Gastrocnemius medialis (tissue), 4 donors: ENCODE measurements at regions not wholly inside any gene's neighbourhood (a gene's known extent, or its start where the extent isn't known, plus 50 kb on each side); places are given as distances from the start of the nearest gene placed in this dataset.

Experiments
- ATAC-seq, 2 donors: fragments of 150-250 bp; one replicate each; pipeline ENCODE4 v1.9.1; 2016
- DNase-seq, 2 donors: peaks; one replicate each; pipeline ENCODE4 v3.0.0-alpha.2; 2019
- H3K27ac ChIP-seq, 4 donors: fragments of 200-600 bp; sonication (generic); 1 replicate in 1 of 4; 2 replicates in 3 of 4; pipeline ENCODE4 v1.5.1; 2016 to 2018; ENCODE audit warnings: mild to moderate bottlenecking in 2 of 4, moderate library complexity in 1 of 4
- H3K27me3 ChIP-seq, 3 donors: fragments of 200-600 bp; sonication (generic) in 2 of 3; 1 replicate in 1 of 3; 2 replicates in 2 of 3; pipeline versions ENCODE4 v1.5.1 to v1.6.0; 2016 to 2019; ENCODE audit warnings: mild to moderate bottlenecking in 1 of 3, moderate library complexity in 1 of 3
- H3K36me3 ChIP-seq, 2 donors: fragments of 200-600 bp; sonication (generic) in 1 of 2; one replicate each; pipeline ENCODE4 v1.5.1; 2017 to 2018
- H3K4me1 ChIP-seq, 2 donors: fragments of 200-600 bp; sonication (generic) in 1 of 2; one replicate each; pipeline ENCODE4 v1.5.1; 2016 to 2017; ENCODE audit warnings: mild to moderate bottlenecking in 2 of 2
- H3K4me3 ChIP-seq, 4 donors: fragments of 200-600 bp; sonication (generic) in 3 of 4; 1 replicate in 1 of 4; 2 replicates in 3 of 4; pipeline ENCODE4 v1.5.1; 2016 to 2019; ENCODE audit warnings: mild to moderate bottlenecking in 2 of 4
- H3K9me3 ChIP-seq, 3 donors: fragments of 200-600 bp; sonication (generic) in 2 of 3; 1 replicate in 1 of 3; 2 replicates in 2 of 3; pipeline ENCODE4 v1.5.1; 2016 to 2019
- CTCF ChIP-seq, 5 experiments: fragments of 450-650 bp in 3 of 5; fragments of 200-600 bp in 2 of 5; sonication (generic) in 2 of 5; IDR thresholded peaks in 4 of 5; conservative IDR thresholded peaks in 1 of 5; 1 replicate in 4 of 5; 2 replicates in 1 of 5; pipeline ENCODE4 v1.5.1; 2016 to 2019; ENCODE audit warnings: antibody characterized with exemption in 5 of 5, mild to moderate bottlenecking in 3 of 5, moderate library complexity in 3 of 5
- POLR2A ChIP-seq, 2 donors: fragments of 450-650 bp; IDR thresholded peaks; one replicate each; pipeline ENCODE4 v1.6.1; 2017; ENCODE audit warnings: antibody characterized with exemption in 2 of 2, mild to moderate bottlenecking in 2 of 2, moderate library complexity in 2 of 2
- in situ Hi-C, 4 donors: fragments of 200-750 bp; cut with MboI; loops; one replicate each; pipeline versions ENCODE4 v1.15.0 to v1.8.0; 2017; ENCODE audit warnings: low sequenced_read_pairs in 4 of 4
- intact Hi-C: fragments of 100-400 bp; cut with DNase I; formaldehyde crosslinking; loops from one replicate; pipeline ENCODE4 v1.15.1; 2023; ENCODE audit warnings: low total_unique reads

DNA sequence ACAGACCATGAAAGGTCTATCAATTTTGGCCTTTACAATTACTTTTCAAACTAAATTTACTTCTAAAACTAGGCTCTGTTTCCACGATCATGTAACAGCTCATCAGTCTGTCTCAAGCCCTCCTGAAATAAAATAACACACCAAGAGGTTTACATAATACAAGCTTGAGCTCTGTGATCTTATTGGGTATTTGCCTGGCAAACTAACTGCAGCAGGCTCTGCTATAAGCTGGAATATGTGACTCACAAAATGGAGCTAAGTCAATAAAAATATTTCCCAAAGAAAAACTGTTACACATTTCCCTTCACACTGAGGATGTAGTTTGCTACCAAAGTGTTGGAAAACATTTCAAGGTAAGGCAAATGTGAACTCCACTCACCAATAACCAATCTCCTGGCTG lies 94.7 kb upstream of the GPM6B start:
- no peaks in the 10 kb centered on the region for H3K27me3 ChIP-seq
- TF ChIP-seq CTCF (IDR thresholded peaks at IDR 0.05 in 4 of 5, conservative IDR thresholded peaks at IDR 0.05 in 1 of 5) (no peak), POLR2A (IDR thresholded peaks at IDR 0.05) (no peak)
- in situ Hi-C loops: no loop called here
- no peak overlapping the region for H3K4me3 ChIP-seq
- DNase-seq (no peak), ATAC-seq (no peak)
- no peak overlapping the region for H3K27ac ChIP-seq
- intact Hi-C loops: no loop called here
- no peaks in the 10 kb centered on the region for H3K9me3 ChIP-seq
- no peaks in the 10 kb centered on the region for H3K36me3 ChIP-seq
- no peaks in the 10 kb centered on the region for H3K4me1 ChIP-seq

- in situ Hi-C loops: no loop called here
- no peak overlapping the region for H3K4me3 ChIP-seq
- no peaks in the 10 kb centered on the region for H3K36me3 ChIP-seq
- ATAC-seq: no peak
- no peaks in the 10 kb centered on the region for H3K9me3 ChIP-seq
- intact Hi-C loops: no loop called here
- H3K27me3 ChIP-seq: no peaks in the 10 kb centered on the region
- TF ChIP-seq POLR2A (IDR thresholded peaks at IDR 0.05) (no peak), CTCF (IDR thresholded peaks at IDR 0.05 in 4 of 5, conservative IDR thresholded peaks at IDR 0.05 in 1 of 5) (no peak)
- no peaks in the 10 kb centered on the region for H3K4me1 ChIP-seq
- no peak overlapping the region for H3K27ac ChIP-seq
- no peak for DNase-seq
Measured at GRCh38 chrX:13906093-13906492, 89.2 kb upstream of the GPM6B start.

- Histone ChIP-seq H3K4me3 (no peak overlapping the region), H3K27ac (no peak overlapping the region), H3K36me3 (no peaks in the 10 kb centered on the region), H3K27me3 (no peaks in the 10 kb centered on the region), H3K4me1 (no peaks in the 10 kb centered on the region), H3K9me3 (no peaks in the 10 kb centered on the region)
- TF ChIP-seq POLR2A (IDR thresholded peaks at IDR 0.05) (no peak), CTCF (IDR thresholded peaks at IDR 0.05 in 4 of 5, conservative IDR thresholded peaks at IDR 0.05 in 1 of 5) (no peak)
- intact Hi-C loops: no loop called here
- ATAC-seq (no peak), DNase-seq (no peak)
- in situ Hi-C loops: no loop called here
Measured at GRCh38 chrX:13903405-13903804, 86.5 kb upstream of the GPM6B start.

- ATAC-seq: no peak
- no peaks in the 10 kb centered on the region for H3K9me3 ChIP-seq
- DNase-seq: no peak
- in situ Hi-C loops: no loop called here
- no peak overlapping the region for H3K27ac ChIP-seq
- TF ChIP-seq POLR2A (IDR thresholded peaks at IDR 0.05) (no peak), CTCF (IDR thresholded peaks at IDR 0.05 in 4 of 5, conservative IDR thresholded peaks at IDR 0.05 in 1 of 5) (no peak)
- no peaks in the 10 kb centered on the region for H3K4me1 ChIP-seq
- intact Hi-C loops: no loop called here
- H3K4me3 ChIP-seq: no peak overlapping the region
- no peaks in the 10 kb centered on the region for H3K36me3 ChIP-seq
- no peaks in the 10 kb centered on the region for H3K27me3 ChIP-seq
Measured at GRCh38 chrX:13902406-13902805, 85.5 kb upstream of the GPM6B start.

DNA sequence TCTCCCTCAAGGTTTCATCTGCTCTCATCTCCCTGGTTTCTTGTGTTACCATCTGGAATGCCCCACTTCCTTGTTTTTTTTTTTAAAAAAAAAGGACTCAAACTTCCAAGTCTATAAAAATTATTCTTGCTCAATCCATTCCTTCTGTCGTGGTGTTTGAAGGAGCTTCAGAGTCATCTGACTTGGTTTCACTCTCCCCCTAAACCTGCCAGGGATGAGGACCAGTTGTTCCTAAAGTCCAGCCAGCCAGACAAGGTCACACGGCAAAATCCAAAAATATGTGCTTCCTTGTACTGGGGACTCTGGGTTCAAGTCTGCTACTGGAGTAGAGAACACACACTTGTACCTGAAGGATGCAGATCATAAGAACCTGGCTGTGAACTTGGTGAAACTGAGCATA lies 84.5 kb upstream of the GPM6B start:
- intact Hi-C loops: no loop called here
- no peaks in the 10 kb centered on the region for H3K27me3 ChIP-seq
- H3K4me3 ChIP-seq: no peak overlapping the region
- H3K9me3 ChIP-seq: no peaks in the 10 kb centered on the region
- no peaks in the 10 kb centered on the region for H3K4me1 ChIP-seq
- TF ChIP-seq CTCF (IDR thresholded peaks at IDR 0.05 in 4 of 5, conservative IDR thresholded peaks at IDR 0.05 in 1 of 5): no peak
- no peak for TF ChIP-seq POLR2A (IDR thresholded peaks at IDR 0.05)
- DNase-seq (peak in 1 of 2 donors; percentile 38), ATAC-seq (peak; percentile 49 to 56)
- no peaks in the 10 kb centered on the region for H3K36me3 ChIP-seq
- H3K27ac ChIP-seq: no peak overlapping the region
- in situ Hi-C loops: no loop called here
